GM10266 (cell line): ENCODE measurements at regions not wholly inside any gene's neighbourhood (a gene's known extent, or its start where the extent isn't known, plus 50 kb on each side); places are given as distances from the start of the nearest gene placed in this dataset.

Experiments used
- DNase-seq: peaks from one replicate; pipeline ENCODE4 v3.0.0; 2012; ENCODE audit errors: extremely low spot score
- CTCF ChIP-seq: IDR thresholded peaks from 2 replicates; pipeline ENCODE4 v1.5.1; 2012; ENCODE audit warnings: mild to moderate bottlenecking, low read depth; ENCODE audit not compliant: control insufficient read depth, insufficient read depth; ENCODE audit errors: missing control alignments

- TF ChIP-seq CTCF = peak; percentile 20
- no peak for DNase-seq
These were observed 219.6 kb downstream of the C11orf87 start for GRCh38 chr11:109641549-109641948.

- no peak for TF ChIP-seq CTCF
- DNase-seq = no peak
These were observed 222.2 kb downstream of the C11orf87 start for GRCh38 chr11:109644152-109644551.

GRCh38 chr11:109648804-109649203 lies 226.8 kb downstream of the C11orf87 start:
- no peak for TF ChIP-seq CTCF
- DNase-seq = no peak

GRCh38 chr11:109654091-109654490 lies 232.1 kb downstream of the C11orf87 start:
- no peak for DNase-seq
- TF ChIP-seq CTCF = no peak

- no peak for DNase-seq
- no peak for TF ChIP-seq CTCF
These were observed 236.2 kb downstream of the C11orf87 start for GRCh38 chr11:109658190-109658589.

GRCh38 chr11:109667719-109668118 lies 245.7 kb downstream of the C11orf87 start:
- DNase-seq = no peak
- TF ChIP-seq CTCF = no peak

- TF ChIP-seq CTCF = no peak
- no peak for DNase-seq
These were observed 247.1 kb downstream of the C11orf87 start for GRCh38 chr11:109668973-109669634.
